HEK293T (cell line): ENCODE measurements at regions not wholly inside any gene's neighbourhood (a gene's known extent, or its start where the extent isn't known, plus 50 kb on each side); places are given as distances from the start of the nearest gene placed in this dataset.

Experiments used
- BHLHE40 ChIP-seq: fragments of 450-650 bp; IDR thresholded peaks from 2 replicates; pipeline ENCODE4 v1.6.1; 2016; ENCODE audit warnings: mild to moderate bottlenecking, moderate library complexity, borderline replicate concordance
- CTBP1 ChIP-seq: fragments of 450-650 bp; IDR thresholded peaks from 2 replicates; pipeline ENCODE4 v1.6.1; 2016; ENCODE audit warnings: borderline replicate concordance
- ELF4 ChIP-seq: fragments of 450-650 bp; IDR thresholded peaks from 2 replicates; pipeline ENCODE4 v1.6.1; 2017; ENCODE audit warnings: antibody characterized with exemption
- FOXA1 ChIP-seq: fragments of 450-650 bp; IDR thresholded peaks from 2 replicates; pipeline ENCODE4 v1.6.1; 2016; ENCODE audit warnings: mild to moderate bottlenecking
- FOXM1 ChIP-seq: fragments of 450-650 bp; IDR thresholded peaks from 2 replicates; pipeline ENCODE4 v1.6.1; 2017; ENCODE audit warnings: mild to moderate bottlenecking, borderline replicate concordance
- HDGF ChIP-seq: fragments of 450-650 bp; IDR thresholded peaks from 2 replicates; pipeline ENCODE4 v1.6.1; 2017; ENCODE audit warnings: antibody characterized with exemption, borderline replicate concordance
- L3MBTL2 ChIP-seq: fragments of 450-650 bp; conservative IDR thresholded peaks from 2 replicates; pipeline ENCODE4 v1.6.1; 2016; ENCODE audit warnings: mild to moderate bottlenecking
- PKNOX1 ChIP-seq: fragments of 450-650 bp; IDR thresholded peaks from 2 replicates; pipeline ENCODE4 v1.6.1; 2016
- SP1 ChIP-seq: fragments of 450-650 bp; IDR thresholded peaks from 2 replicates; pipeline ENCODE4 v1.6.1; 2017
- SUZ12 ChIP-seq: fragments of 450-650 bp; IDR thresholded peaks from 2 replicates; pipeline ENCODE4 v1.6.1; 2016; ENCODE audit warnings: mild to moderate bottlenecking
- TARDBP ChIP-seq: fragments of 450-650 bp; IDR thresholded peaks from 2 replicates; pipeline ENCODE4 v1.6.1; 2016

- TF ChIP-seq FOXM1 (no peak), CTBP1 (no peak), SP1 (no peak), ELF4 (no peak), BHLHE40 (no peak), SUZ12 (no peak), TARDBP (no peak), L3MBTL2 (no peak), HDGF (no peak), PKNOX1 (no peak), FOXA1 (no peak)
Measured at GRCh38 chr10:128630787-128631252, 504.6 kb upstream of the MKI67 start.
